Activated CD4-positive, alpha-beta T cell treated with anti-CD3 and anti-CD28 coated beads, Interleukin-2, amount 50 U/mL, for 1 hour (primary cell): ENCODE measurements at regions not wholly inside any gene's neighbourhood (a gene's known extent, or its start where the extent isn't known, plus 50 kb on each side); places are given as distances from the start of the nearest gene placed in this dataset.
"Not testable (repeated sequence)": the region's sequence is repeated elsewhere in the genome, so short reads cannot be mapped to it uniquely, and the experiment has no call there.

ENCODE experiments used
- DNase-seq: peaks from one replicate; pipeline ENCODE4 v3.0.0-alpha.2; 2020

DNA sequence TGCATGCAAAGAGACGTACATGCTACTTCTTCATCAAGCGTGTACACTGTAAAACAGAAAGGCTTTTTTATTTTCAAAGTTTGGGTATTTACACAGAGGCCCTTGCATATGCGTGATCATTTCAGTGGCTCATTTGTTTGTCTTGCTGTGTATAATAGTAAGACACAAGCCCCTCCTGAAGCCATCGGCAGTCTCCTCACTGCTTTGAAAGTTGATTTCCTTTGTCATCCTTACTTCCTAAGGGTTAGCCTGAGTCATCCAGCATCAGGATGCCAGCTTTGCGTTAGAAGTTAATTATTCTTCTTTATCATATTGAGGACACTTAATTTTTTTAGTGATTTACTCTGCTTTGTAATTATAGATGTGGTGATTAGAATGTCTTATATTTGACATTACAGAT, 72.5 kb upstream of the CTBP2 start:
- DNase-seq = no peak

- DNase-seq = no peak
Observed at GRCh38 chr10:125231813-125232475, 71.6 kb upstream of the CTBP2 start.

- DNase-seq = no peak
Observed at GRCh38 chr10:125231116-125231812, 70.9 kb upstream of the CTBP2 start.

GRCh38 chr10:125230251-125230650, 69.9 kb upstream of the CTBP2 start:
- DNase-seq = no peak

GRCh38 chr10:125228245-125228940, 68.0 kb upstream of the CTBP2 start:
- DNase-seq = not testable (repeated sequence)

DNA sequence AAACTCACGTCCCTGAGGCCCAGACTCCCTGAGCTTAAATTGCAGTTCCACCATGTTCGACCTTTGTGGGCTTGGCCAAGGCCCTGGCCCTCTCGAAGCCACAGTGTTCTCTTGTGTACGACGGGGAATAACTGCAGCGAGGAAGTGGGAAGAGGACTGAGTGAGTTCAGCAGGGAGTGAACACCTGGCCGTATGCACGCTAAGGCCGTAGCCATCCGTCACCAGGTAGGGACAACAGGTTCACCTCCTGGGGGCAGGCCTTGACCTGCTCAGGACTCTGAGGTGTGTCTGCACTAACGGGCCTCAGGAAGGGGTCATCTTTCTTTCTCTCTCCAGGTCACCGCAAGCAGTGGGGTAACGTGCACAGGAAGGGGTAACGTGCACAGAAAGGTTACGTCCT, 67.2 kb upstream of the CTBP2 start:
- DNase-seq = no peak

DNA sequence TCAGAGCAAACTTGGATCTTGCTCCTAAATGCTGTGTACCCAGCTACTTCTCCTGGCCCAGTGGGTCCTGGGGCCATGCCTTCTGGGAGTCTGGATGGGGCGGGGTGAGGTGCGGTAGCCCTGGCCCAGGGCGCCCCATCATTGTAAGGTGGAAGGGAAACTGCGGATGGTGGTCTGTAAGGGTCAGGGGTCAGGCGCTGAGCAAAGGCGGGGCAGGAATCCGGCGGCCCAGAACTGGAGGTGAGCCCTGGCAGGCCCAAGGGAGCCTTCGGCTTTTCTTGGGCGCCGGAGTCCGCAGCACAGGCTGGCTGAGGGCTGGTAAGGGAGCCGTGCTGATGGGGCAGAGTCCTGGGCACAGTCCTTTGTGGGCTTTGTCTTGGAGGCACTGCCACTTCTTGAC, 66.5 kb upstream of the CTBP2 start:
- DNase-seq = no peak

- no peak for DNase-seq
Observed at GRCh38 chr10:125226005-125226404, 65.6 kb upstream of the CTBP2 start.

- DNase-seq = no peak
Observed at GRCh38 chr10:125225051-125225450, 64.7 kb upstream of the CTBP2 start.

GRCh38 chr10:125222515-125223308, 62.3 kb upstream of the CTBP2 start:
- no peak for DNase-seq

DNA sequence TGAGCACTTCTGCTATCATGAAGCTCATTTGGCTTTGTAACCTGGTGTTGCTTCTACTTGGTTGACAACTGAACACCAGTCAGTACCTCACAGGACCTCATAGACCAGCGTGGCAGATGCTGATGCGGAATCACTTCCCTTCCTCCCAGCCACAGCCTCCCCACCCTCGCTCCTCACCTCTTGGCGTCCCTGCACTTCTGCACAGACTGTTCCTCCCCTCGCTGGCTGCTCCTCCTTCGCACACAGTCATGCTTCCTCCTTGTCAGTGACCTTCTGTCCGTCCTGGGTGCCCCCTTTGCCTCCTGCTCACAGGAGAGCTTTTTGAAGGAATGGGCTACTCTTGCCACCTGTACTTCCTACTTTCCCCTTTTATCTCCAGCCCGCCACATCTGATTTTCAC, 61.4 kb upstream of the CTBP2 start:
- no peak for DNase-seq

DNA sequence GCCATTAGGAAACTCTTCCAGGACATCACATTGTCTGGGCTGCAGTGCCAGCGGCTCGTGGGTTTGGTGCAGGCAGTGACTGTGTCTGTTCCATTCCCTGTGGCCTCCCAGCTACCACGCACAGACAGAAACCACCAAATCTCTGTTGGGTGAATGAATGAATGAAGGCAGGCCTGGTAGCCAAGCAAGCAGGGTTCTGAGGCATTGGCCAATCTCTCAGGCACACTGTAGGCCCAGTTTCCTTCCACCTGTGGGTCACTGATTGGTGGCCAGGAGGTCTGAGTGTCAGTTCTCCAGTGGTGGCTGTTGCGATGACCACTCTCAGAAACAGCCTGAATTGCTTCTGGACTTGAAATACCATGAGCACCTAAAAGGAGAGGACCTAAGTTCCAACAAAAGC, 59.4 kb upstream of the CTBP2 start:
- DNase-seq = no peak

- DNase-seq = no peak
Observed at GRCh38 chr10:125218967-125219366, 58.6 kb upstream of the CTBP2 start.

DNA sequence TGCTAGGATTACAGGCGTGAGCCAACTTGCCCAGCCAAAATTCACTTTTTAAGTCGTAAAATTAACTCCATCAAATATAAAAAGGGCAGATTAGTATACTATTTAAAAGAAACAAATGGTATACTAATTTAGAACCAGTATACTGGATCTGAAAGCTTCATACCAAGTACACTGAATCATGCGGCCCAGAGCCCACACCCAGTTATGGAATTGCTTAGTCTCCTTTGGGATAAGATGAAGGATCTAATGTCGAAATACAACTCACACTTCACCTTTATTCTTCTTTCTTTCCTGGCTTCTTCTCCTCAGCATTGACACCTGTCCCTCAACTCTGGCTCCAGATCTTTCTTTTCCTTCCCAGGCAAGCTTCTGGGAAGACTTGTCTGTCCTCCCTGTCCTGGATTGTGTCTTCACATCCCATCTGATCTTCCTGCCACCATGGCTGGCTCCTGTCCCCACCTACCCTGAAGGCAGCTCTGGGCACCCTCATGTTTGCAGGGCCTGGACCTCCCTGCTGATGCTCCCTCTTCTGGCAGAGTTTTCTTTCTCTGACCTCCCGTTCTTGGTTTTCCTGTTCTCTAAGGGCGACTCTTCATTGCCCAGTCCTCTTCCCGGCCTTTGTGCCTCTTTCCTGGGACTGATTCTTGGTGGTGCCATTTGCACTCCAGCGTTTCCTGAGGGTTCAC, 57.8 kb upstream of the CTBP2 start:
- DNase-seq = no peak

DNA sequence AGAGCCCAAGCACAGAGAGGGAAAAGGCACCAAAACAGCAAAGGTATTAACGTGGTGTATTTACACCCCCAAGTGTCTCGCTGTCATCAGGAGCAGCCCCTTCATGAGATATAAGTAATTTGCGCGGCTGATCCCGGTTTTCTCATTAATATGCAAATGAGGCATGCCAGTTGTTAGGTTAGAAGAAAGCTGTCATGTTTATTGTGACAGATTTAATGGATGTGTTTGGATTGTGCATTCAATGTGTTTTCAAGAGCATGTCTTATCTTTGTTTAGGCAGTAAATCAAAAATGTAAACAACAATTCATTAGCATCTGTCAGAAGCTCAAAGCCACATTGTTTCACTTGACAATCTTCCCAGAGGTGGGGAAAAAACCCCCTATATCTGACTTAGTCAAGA, 56.5 kb upstream of the CTBP2 start:
- no peak for DNase-seq

DNA sequence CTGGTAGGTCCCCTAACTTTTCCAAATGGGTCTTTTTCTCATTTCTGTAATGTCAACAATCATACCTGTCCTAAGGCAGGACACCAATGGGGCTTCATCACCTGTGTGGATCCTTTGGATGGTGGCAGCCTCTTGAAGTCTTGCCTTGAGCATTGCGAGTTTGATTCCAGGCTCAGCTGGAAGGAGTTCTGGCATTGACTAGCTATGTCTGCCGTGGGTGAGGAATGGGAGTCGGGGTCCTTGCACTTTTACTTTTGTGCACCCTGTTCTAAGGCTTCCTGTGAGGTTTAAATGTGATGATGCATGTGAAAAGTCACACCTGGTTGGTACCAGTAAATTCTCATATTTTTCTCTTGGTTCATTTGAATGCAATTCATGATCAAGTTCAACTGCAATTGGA, 55.9 kb upstream of the CTBP2 start:
- DNase-seq = no peak

DNA sequence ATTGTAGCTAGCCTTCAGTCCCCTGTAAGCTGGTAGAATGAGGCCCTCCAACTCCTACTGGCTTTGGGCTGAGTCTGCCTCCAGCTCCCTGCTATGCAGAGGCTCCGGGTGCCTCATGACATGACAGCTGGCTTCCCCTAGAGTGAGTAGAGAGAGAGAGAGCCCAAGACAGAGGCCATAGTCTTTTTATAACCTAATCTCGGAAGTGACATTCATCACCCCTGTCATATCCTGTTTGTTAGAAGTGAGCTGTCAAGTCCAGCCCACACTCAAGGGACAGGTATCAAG, 53.9 kb upstream of the CTBP2 start:
- DNase-seq = no peak

- DNase-seq = no peak
Observed at GRCh38 chr10:125213541-125214282, 53.3 kb upstream of the CTBP2 start.

DNA sequence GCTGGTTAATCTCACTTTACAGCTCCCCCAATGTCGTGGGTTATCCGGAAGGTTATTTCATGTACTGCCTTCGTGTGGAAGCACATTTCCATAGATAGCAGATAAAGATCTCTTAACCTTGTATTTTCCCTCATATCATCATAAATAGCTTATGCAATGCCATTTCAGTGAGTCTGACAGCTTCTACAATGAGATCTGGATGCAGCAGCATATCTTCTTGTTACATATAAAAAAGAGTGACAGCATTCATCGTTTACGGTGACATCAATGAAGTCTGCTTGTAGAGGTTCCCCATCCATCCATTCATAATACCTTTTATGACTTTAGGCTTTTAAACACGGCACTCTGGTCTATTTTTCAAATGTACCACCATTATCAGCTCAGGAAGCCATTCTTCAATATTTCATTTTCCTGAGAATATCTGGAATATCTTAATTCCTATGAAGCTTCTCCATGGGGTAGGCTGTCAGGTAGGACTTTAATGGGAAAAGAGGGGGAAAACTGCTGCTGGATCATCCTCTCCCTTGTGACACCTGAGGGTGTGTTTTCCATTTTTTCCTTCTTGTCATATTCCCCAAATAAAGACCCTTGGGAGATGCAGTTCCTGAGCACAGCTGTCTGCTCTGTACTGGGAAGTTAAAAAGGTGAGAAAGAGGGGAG, 51.9 kb upstream of the CTBP2 start:
- no peak for DNase-seq
